ENCODE measurements at regions not wholly inside any gene's neighbourhood (a gene's known extent, or its start where the extent isn't known, plus 50 kb on each side); places are given as distances from the start of the nearest gene placed in this dataset.
"Not testable (repeated sequence)": the region's sequence is repeated elsewhere in the genome, so short reads cannot be mapped to it uniquely, and the experiment has no call there.

- no peak for DNase-seq (ENCODE audit: low read depth, low spot score)
- in situ Hi-C loops (cut with HindIII; ENCODE audit: low pct_unique_long_range_greater_than_20kb, low sequenced_read_pairs): no loop called here
Observed at GRCh38 chr7:67496589-67496988, 500.0 kb downstream of the TYW1 start.

- DNase-seq (ENCODE audit: low read depth, low spot score); in situ Hi-C loops (cut with HindIII; ENCODE audit: low pct_unique_long_range_greater_than_20kb, low sequenced_read_pairs): not testable (repeated sequence)
Observed at GRCh38 chr7:67497914-67498313, 501.3 kb downstream of the TYW1 start.

GRCh38 chr7:67502929-67503328, 506.3 kb downstream of the TYW1 start:
- DNase-seq (ENCODE audit: low read depth, low spot score): no peak
- in situ Hi-C loops (cut with HindIII; ENCODE audit: low pct_unique_long_range_greater_than_20kb, low sequenced_read_pairs): no loop called here

- in situ Hi-C loops (cut with HindIII; ENCODE audit: low pct_unique_long_range_greater_than_20kb, low sequenced_read_pairs): no loop called here
- no peak for DNase-seq (ENCODE audit: low read depth, low spot score)
Observed at GRCh38 chr7:67505449-67505848, 508.8 kb downstream of the TYW1 start.

- DNase-seq (ENCODE audit: low read depth, low spot score): no peak
- in situ Hi-C loops (cut with HindIII; ENCODE audit: low pct_unique_long_range_greater_than_20kb, low sequenced_read_pairs): no loop called here
Observed at GRCh38 chr7:67512481-67512880, 515.8 kb downstream of the TYW1 start.

GRCh38 chr7:67518580-67518979, 521.9 kb downstream of the TYW1 start:
- DNase-seq (ENCODE audit: low read depth, low spot score): no peak
- in situ Hi-C loops (cut with HindIII; ENCODE audit: low pct_unique_long_range_greater_than_20kb, low sequenced_read_pairs): no loop called here

- in situ Hi-C loops (cut with HindIII; ENCODE audit: low pct_unique_long_range_greater_than_20kb, low sequenced_read_pairs): no loop called here
Observed at GRCh38 chr7:67519171-67519570, 522.5 kb downstream of the TYW1 start.

GRCh38 chr7:67522504-67522903, 525.9 kb downstream of the TYW1 start:
- in situ Hi-C loops (cut with HindIII; ENCODE audit: low pct_unique_long_range_greater_than_20kb, low sequenced_read_pairs): no loop called here
- no peak for DNase-seq (ENCODE audit: low read depth, low spot score)

More at GRCh38 chr7:67519171-67519570, 522.5 kb downstream of the TYW1 start:
- DNase-seq (ENCODE audit: low read depth, low spot score): no peak

GRCh38 chr7:67523713-67524112, 527.1 kb downstream of the TYW1 start:
- in situ Hi-C loops (cut with HindIII; ENCODE audit: low pct_unique_long_range_greater_than_20kb, low sequenced_read_pairs): no loop called here
- DNase-seq (ENCODE audit: low read depth, low spot score): no peak

GRCh38 chr7:67525588-67525987, 529.0 kb downstream of the TYW1 start:
- no peak for DNase-seq (ENCODE audit: low read depth, low spot score)
- in situ Hi-C loops (cut with HindIII; ENCODE audit: low pct_unique_long_range_greater_than_20kb, low sequenced_read_pairs): no loop called here

GRCh38 chr7:67535241-67535989, 538.8 kb downstream of the TYW1 start:
- no peak for DNase-seq (ENCODE audit: low read depth, low spot score)
- in situ Hi-C loops (cut with HindIII; ENCODE audit: low pct_unique_long_range_greater_than_20kb, low sequenced_read_pairs): no loop called here

- no peak for DNase-seq (ENCODE audit: low read depth, low spot score)
- in situ Hi-C loops (cut with HindIII; ENCODE audit: low pct_unique_long_range_greater_than_20kb, low sequenced_read_pairs): no loop called here
Observed at GRCh38 chr7:67542916-67543315, 546.3 kb downstream of the TYW1 start.

GRCh38 chr7:67547183-67547907, 550.7 kb downstream of the TYW1 start:
- DNase-seq (ENCODE audit: low read depth, low spot score): no peak
- in situ Hi-C loops (cut with HindIII; ENCODE audit: low pct_unique_long_range_greater_than_20kb, low sequenced_read_pairs): no loop called here

GRCh38 chr7:67549126-67549525, 552.5 kb downstream of the TYW1 start:
- in situ Hi-C loops (cut with HindIII; ENCODE audit: low pct_unique_long_range_greater_than_20kb, low sequenced_read_pairs): no loop called here
- no peak for DNase-seq (ENCODE audit: low read depth, low spot score)

GRCh38 chr7:67550801-67551436, 554.3 kb downstream of the TYW1 start:
- no peak for DNase-seq (ENCODE audit: low read depth, low spot score)
- in situ Hi-C loops (cut with HindIII; ENCODE audit: low pct_unique_long_range_greater_than_20kb, low sequenced_read_pairs): no loop called here

GRCh38 chr7:67552738-67553137, 556.1 kb downstream of the TYW1 start:
- DNase-seq (ENCODE audit: low read depth, low spot score): no peak
- in situ Hi-C loops (cut with HindIII; ENCODE audit: low pct_unique_long_range_greater_than_20kb, low sequenced_read_pairs): no loop called here

GRCh38 chr7:67553378-67553777, 556.7 kb downstream of the TYW1 start:
- in situ Hi-C loops (cut with HindIII; ENCODE audit: low pct_unique_long_range_greater_than_20kb, low sequenced_read_pairs): no loop called here
- DNase-seq (ENCODE audit: low read depth, low spot score): no peak

- in situ Hi-C loops (cut with HindIII; ENCODE audit: low pct_unique_long_range_greater_than_20kb, low sequenced_read_pairs): no loop called here
Observed at GRCh38 chr7:67554986-67555385, 558.4 kb downstream of the TYW1 start.

GRCh38 chr7:67564959-67565358, 568.3 kb downstream of the TYW1 start:
- in situ Hi-C loops (cut with HindIII; ENCODE audit: low pct_unique_long_range_greater_than_20kb, low sequenced_read_pairs): no loop called here
- DNase-seq (ENCODE audit: low read depth, low spot score): no peak

More at GRCh38 chr7:67554986-67555385, 558.4 kb downstream of the TYW1 start:
- no peak for DNase-seq (ENCODE audit: low read depth, low spot score)
